Activated CD4-positive, alpha-beta T cell treated with anti-CD3 and anti-CD28 coated beads for 36 hours (primary cell): ENCODE measurements at regions not wholly inside any gene's neighbourhood (a gene's known extent, or its start where the extent isn't known, plus 50 kb on each side); places are given as distances from the start of the nearest gene placed in this dataset.

Experiments
- ATAC-seq: fragments of 200-7000 bp; cut with Tn5 transposase; one replicate; pipeline ENCODE4 v1.10.0; 2021; ENCODE audit warnings: mild to moderate bottlenecking, moderate library complexity
- CTCF ChIA-PET: fragments of 350-600 bp; sonication (Branson Sonifier 250); formaldehyde crosslinking; loops from one replicate; lab custom pipeline; 2021; ENCODE audit warnings: antibody characterized with exemption; lab: Charles Lee
- POLR2A ChIA-PET: fragments of 350-600 bp; sonication (Branson Sonifier 250); formaldehyde crosslinking; loops from one replicate; lab custom pipeline; 2021; ENCODE audit warnings: antibody characterized with exemption, inconsistent platforms; lab: Charles Lee
- DNase-seq: peaks from one replicate; pipeline ENCODE4 v3.0.0-alpha.2; 2020
- H3K27ac Mint-ChIP-seq: one replicate; pipeline ENCODE4 v1.8.0; 2021; ENCODE audit warnings: mixed read lengths
- H3K27me3 Mint-ChIP-seq: one replicate; pipeline ENCODE4 v1.8.0; 2021; ENCODE audit warnings: mixed read lengths
- H3K36me3 Mint-ChIP-seq: one replicate; pipeline ENCODE4 v1.8.0; 2021; ENCODE audit warnings: low read depth, mixed read lengths
- H3K4me1 Mint-ChIP-seq: one replicate; pipeline ENCODE4 v1.8.0; 2021; ENCODE audit warnings: mixed read lengths
- H3K4me3 Mint-ChIP-seq: one replicate; pipeline ENCODE4 v1.8.0; 2021; ENCODE audit warnings: mild to moderate bottlenecking, moderate library complexity, mixed read lengths
- H3K9me3 Mint-ChIP-seq: one replicate; pipeline ENCODE4 v1.8.0; 2021; ENCODE audit warnings: low read depth, mixed read lengths
- intact Hi-C, 2 experiments: fragments of 100-400 bp; cut with DNase I in 1 of 2; cut with micrococcal nuclease in 1 of 2; formaldehyde crosslinking; loops; one replicate each; pipeline versions ENCODE4 v1.14.2 to v1.15.1; 2022 to 2024; cut with DNase I, micrococcal nuclease

DNA sequence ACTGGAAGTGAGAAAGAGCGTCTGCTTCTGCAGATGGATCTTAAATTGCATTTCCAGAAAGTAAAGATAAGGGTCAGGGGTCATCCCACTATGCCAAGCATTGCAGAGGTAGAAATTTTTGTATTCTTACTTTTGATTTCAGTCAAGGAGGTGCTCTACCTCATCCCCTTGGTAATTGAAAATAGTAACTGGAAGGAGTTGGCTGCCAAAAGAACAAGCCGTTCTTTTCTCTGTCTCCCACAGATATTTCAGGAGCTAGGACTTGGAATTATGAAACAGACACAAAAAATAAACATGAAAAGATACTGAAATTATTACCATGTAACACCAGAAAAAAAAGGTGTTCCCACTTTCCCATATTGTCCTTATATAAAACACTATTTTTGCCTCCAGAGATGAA lies 309.9 kb upstream of the UMPS start:
- ChIA-PET CTCF (no interaction called here), POLR2A (no interaction called here)
- H3K27ac Mint-ChIP-seq = no peak overlapping the region
- H3K4me3 Mint-ChIP-seq = no peak overlapping the region
- H3K9me3 Mint-ChIP-seq = no peaks in the 10 kb centered on the region
- intact Hi-C loops = no loop called here
- H3K36me3 Mint-ChIP-seq = no peaks in the 10 kb centered on the region
- ATAC-seq (no peak), DNase-seq (no peak)
- H3K27me3 Mint-ChIP-seq = peaks cover 2% of the 10 kb centered on the region
- H3K4me1 Mint-ChIP-seq = no peaks in the 10 kb centered on the region

DNA sequence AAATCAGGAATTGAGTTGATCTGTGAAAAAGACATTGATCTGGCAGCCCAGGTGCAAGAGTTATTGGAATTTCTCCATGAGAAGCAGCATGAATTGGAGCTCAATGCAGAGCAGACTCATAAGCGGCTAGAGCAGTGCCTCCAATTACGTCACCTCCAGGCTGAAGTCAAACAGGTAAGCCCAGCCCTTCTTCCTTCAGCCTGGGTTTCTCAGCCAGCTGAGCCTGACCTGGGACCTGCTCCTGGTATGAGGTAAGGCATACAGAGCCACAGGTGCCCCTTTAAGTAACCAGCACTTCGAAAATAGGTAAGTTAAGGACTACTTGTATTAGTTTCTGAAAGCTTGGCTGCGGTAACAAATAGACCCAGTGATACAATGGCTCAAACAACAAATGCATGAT lies 307.4 kb upstream of the UMPS start:
- Mint-ChIP-seq H3K27me3 (no peaks in the 10 kb centered on the region), H3K4me1 (no peaks in the 10 kb centered on the region), H3K4me3 (no peak overlapping the region), H3K36me3 (no peaks in the 10 kb centered on the region), H3K9me3 (no peaks in the 10 kb centered on the region), H3K27ac (no peak overlapping the region)
- intact Hi-C loops = no loop called here
- no peak for DNase-seq
- ChIA-PET POLR2A (no interaction called here), CTCF (interaction anchor here (0.9 kb wide), 1 partner anchor 390 kb away, joined by 3 read pairs; no protein-coding TSS in a partner anchor)
- no peak for ATAC-seq

DNA sequence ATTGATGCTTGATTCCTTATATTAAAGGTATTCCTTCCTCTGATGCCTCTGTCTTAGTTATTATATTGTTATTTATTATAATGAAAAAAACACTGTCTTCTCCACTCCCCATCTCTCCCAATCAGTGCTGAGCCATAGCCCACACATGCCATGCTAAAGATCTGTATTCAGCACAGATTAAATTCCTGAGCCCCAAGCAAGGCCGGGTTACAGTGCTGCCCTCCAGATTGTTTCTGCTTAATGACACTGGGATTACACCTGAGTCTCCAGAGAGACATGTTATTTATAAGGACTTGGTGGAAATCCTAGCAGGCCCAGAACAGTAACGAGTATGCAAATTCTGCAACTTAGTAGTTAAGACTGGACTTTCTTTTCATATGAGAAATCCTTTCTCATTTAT lies 305.9 kb upstream of the UMPS start:
- ATAC-seq = no peak
- Mint-ChIP-seq H3K27ac (no peak overlapping the region), H3K4me3 (no peak overlapping the region), H3K36me3 (no peaks in the 10 kb centered on the region), H3K9me3 (no peaks in the 10 kb centered on the region), H3K4me1 (no peaks in the 10 kb centered on the region), H3K27me3 (no peaks in the 10 kb centered on the region)
- ChIA-PET POLR2A (no interaction called here), CTCF (no interaction called here)
- intact Hi-C loops = no loop called here
- no peak for DNase-seq

DNA sequence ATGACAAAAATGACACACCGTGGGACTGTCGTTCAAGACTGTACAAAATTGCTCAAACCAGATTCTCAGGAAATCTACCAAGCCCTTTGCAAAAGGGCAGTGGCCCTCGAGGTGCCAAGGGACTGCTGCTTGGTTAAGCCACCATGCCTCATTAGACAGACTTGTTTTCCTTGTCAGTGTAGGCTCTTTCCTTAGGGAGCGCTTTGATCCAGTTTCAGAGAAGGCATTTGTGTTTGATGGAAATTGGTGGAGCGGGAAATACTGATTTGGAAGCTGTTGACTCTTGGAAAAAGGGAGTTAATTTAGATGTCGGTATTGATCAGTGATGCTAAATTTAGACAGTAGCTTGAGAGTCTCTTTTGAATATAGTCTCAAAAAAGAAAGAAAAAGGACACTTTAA lies 304.3 kb upstream of the UMPS start:
- intact Hi-C loops = no loop called here
- no peaks in the 10 kb centered on the region for H3K9me3 Mint-ChIP-seq
- no peak for ATAC-seq
- ChIA-PET POLR2A (no interaction called here), CTCF (interaction anchor here (0.6 kb wide), 1 partner anchor 371 kb away, joined by 3 read pairs; no protein-coding TSS in a partner anchor)
- H3K4me1 Mint-ChIP-seq = no peaks in the 10 kb centered on the region
- H3K27ac Mint-ChIP-seq = no peak overlapping the region
- H3K4me3 Mint-ChIP-seq = no peak overlapping the region
- no peaks in the 10 kb centered on the region for H3K36me3 Mint-ChIP-seq
- DNase-seq = no peak
- H3K27me3 Mint-ChIP-seq = peaks cover 6% of the 10 kb centered on the region

DNA sequence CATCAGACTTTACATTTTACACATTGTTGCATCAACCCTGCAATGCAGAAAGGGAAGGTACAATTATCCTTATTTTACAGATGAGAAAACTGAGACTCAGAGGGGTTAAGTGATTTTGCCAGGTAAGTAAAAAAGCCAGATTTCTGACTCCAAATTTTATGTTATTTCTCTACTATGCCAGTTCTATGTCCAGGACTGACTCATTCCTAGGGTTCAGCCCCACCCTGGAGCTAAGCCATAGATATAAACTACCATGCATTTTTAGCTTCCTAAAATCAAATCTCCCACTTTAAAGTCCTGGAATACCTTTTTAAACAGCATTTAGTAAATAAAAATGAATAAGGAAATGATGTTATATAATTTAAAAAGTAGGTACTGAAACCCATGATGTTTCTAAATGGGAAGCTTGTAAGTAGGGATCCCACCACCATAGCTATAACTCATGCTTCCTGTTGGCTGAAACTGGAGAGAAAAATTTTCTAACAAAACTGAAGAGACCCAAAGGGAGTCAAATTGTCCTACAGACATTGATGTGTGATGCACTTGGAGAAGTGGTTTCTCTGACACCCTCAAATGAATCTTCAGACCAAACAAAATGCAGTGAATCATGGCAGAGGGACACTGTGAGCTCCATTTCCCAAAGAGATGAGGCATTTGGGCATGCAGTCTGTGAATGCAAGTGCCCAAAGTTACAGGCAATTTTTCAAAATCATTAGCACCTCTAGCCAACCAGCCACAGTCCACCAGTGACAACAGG lies 301.7 kb upstream of the UMPS start:
- Mint-ChIP-seq H3K27me3 (peaks cover 6% of the 10 kb centered on the region), H3K9me3 (no peaks in the 10 kb centered on the region), H3K4me1 (no peaks in the 10 kb centered on the region), H3K27ac (no peak overlapping the region), H3K36me3 (no peaks in the 10 kb centered on the region), H3K4me3 (no peak overlapping the region)
- ChIA-PET POLR2A (interaction anchor here (0.5 to 0.6 kb wide), 2 partner anchors 20 to 344 kb away, joined by 3 to 4 read pairs; no protein-coding TSS in a partner anchor), CTCF (no interaction called here)
- ATAC-seq (no peak), DNase-seq (no peak)
- intact Hi-C loops = no loop called here

DNA sequence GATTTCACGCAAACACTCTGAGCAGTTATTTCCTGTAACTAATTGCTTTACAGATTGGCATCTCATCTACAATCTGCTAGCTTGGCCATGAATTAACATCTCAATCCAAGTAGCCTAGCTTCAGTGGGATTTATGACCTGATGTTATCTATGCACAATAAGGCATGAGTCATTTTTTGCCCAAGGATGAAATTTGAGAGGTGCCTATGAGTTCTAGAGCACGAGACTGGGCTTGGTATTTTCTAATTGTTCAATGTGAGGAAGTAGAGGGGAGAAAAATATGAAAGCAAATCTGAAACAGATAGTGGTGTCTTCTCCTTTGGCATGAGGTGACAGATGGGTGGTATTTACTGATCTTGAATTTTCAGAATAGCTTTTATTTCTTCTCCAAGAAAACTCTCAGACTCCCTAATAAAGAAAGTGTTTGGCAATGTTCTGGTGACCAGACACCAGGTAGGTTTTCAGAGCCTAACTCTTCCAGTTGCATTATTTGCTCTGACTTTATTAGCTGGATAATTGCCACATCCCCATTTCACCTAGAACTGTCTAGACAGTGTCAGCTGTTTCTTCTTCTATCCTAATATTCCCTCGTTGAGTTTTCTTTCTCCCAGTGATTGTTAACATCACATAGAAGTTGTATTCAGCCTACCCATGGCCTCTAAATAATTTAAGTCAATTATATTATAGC lies 301.0 kb upstream of the UMPS start:
- no peaks in the 10 kb centered on the region for H3K4me1 Mint-ChIP-seq
- no peak overlapping the region for H3K4me3 Mint-ChIP-seq
- intact Hi-C loops = no loop called here
- no peaks in the 10 kb centered on the region for H3K36me3 Mint-ChIP-seq
- ChIA-PET CTCF (no interaction called here), POLR2A (interaction anchor here (0.5 kb wide), 1 partner anchor 345 kb away, joined by 3 read pairs; no protein-coding TSS in a partner anchor)
- DNase-seq (no peak), ATAC-seq (no peak)
- H3K27me3 Mint-ChIP-seq = peaks cover 6% of the 10 kb centered on the region
- no peaks in the 10 kb centered on the region for H3K9me3 Mint-ChIP-seq
- no peak overlapping the region for H3K27ac Mint-ChIP-seq

DNA sequence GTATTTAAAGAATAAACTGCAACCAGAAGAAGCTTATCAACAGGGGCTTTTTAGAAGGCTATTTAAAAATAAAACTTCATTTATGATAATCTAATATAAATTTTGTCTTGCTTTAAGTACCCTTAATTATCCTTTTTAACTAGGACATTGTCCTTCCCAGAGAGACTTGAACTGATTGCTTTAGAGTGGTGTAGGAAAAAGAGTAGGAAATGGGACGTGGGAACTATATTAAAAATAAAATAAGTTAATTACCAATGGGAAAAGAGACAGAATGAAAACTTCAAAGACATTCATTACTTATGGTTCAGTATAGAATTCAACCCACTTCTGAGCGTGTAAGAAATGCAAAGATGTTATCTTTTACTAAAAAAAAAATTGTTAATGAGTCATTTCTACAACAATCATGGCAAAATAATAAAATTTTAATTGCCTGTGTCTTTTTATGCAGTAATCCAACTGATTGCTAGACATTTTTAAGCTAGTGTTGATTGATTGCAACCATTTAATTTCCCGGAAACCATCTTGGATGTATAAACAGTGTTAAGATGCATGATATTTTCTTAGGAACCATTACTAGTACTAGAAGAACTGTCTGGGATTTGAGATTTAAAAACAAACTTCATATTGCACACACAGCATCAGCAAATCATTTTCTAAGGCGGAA lies 298.8 kb upstream of the UMPS start:
- CTCF ChIA-PET = interaction anchor here (0.5 to 0.9 kb wide), 2 partner anchors 15 to 28 kb away, joined by 3 read pairs; no protein-coding TSS in a partner anchor
- Mint-ChIP-seq H3K4me3 (no peak overlapping the region), H3K9me3 (no peaks in the 10 kb centered on the region), H3K27me3 (peaks cover 6% of the 10 kb centered on the region), H3K36me3 (no peaks in the 10 kb centered on the region), H3K4me1 (no peaks in the 10 kb centered on the region), H3K27ac (no peak overlapping the region)
- DNase-seq (no peak), ATAC-seq (no peak)
- intact Hi-C loops = no loop called here
- POLR2A ChIA-PET = no interaction called here

DNA sequence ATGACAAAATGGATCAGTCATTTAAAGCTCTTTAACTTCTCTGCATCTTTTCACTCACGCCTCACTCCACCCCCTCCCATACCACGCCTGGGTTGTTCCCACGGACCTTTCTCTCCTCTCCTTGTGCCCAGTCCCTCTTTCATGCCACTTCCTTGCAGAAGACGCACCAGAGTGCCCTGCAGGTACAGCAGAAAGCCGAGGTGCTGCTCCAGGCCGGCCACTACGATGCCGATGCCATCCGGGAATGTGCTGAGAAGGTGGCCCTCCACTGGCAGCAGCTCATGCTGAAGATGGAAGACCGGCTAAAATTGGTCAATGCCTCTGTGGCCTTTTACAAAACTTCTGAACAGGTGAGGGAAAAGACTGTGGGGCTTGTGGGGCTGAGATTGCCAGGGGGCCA lies 296.1 kb upstream of the UMPS start:
- intact Hi-C loops = no loop called here
- ATAC-seq = no peak
- Mint-ChIP-seq H3K27me3 (peaks cover 6% of the 10 kb centered on the region), H3K4me1 (no peaks in the 10 kb centered on the region), H3K27ac (no peak overlapping the region), H3K9me3 (no peaks in the 10 kb centered on the region), H3K36me3 (no peaks in the 10 kb centered on the region), H3K4me3 (no peak overlapping the region)
- POLR2A ChIA-PET = no interaction called here
- DNase-seq = no peak
- CTCF ChIA-PET = interaction anchor here (0.6 kb wide), 1 partner anchor 125 kb away, joined by 4 read pairs; no protein-coding TSS in a partner anchor

DNA sequence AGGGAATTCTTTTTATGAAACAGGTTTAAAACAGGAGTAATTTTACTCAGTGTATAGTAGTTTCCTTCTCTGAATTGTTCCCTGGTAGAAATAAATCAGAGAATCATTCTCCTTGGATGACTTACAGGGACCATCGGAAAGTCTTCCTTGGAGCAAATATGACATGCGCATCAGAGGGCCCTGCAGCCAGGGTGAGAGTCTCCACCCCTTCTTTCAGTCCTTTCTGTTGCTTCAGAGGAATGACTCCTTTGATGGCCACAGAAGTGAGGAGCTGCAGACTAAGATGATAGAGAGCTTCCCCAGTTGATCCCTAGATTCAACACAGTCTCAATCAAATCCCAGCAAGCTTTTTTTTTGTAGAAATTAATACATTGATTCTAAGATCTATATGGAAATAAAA lies 294.8 kb upstream of the UMPS start:
- Mint-ChIP-seq H3K9me3 (no peaks in the 10 kb centered on the region), H3K27ac (no peak overlapping the region), H3K27me3 (no peaks in the 10 kb centered on the region), H3K4me3 (no peak overlapping the region), H3K4me1 (no peaks in the 10 kb centered on the region), H3K36me3 (no peaks in the 10 kb centered on the region)
- intact Hi-C loops = no loop called here
- no peak for DNase-seq
- CTCF ChIA-PET = no interaction called here
- POLR2A ChIA-PET = interaction anchor here (0.6 kb wide), 1 partner anchor 315 kb away, joined by 3 read pairs; no protein-coding TSS in a partner anchor
- no peak for ATAC-seq

DNA sequence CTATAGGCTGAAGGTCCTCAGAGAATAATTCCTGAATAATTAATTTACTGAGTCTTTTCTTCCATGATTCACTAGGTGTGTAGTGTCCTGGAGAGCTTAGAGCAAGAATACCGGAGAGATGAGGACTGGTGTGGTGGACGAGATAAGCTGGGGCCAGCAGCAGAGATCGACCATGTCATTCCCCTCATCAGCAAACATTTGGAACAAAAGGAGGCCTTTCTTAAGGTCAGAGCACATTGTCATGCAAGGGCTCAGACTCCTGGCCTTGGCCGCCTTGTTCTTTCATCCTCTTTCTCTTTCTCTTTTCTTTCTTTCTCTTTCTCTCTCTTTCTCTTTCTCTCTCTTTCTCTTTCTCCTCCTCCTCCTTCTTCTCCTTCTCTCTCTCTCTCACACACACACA lies 291.4 kb upstream of the UMPS start:
- Mint-ChIP-seq H3K27ac (no peak overlapping the region), H3K27me3 (peaks cover 2% of the 10 kb centered on the region), H3K4me3 (no peak overlapping the region), H3K9me3 (no peaks in the 10 kb centered on the region), H3K36me3 (no peaks in the 10 kb centered on the region), H3K4me1 (no peaks in the 10 kb centered on the region)
- ChIA-PET CTCF (interaction anchor here (0.8 to 1.1 kb wide), 2 partner anchors 122 to 705 kb away, joined by 3 read pairs; no protein-coding TSS in a partner anchor), POLR2A (no interaction called here)
- intact Hi-C loops = no loop called here
- ATAC-seq = no peak
- no peak for DNase-seq

DNA sequence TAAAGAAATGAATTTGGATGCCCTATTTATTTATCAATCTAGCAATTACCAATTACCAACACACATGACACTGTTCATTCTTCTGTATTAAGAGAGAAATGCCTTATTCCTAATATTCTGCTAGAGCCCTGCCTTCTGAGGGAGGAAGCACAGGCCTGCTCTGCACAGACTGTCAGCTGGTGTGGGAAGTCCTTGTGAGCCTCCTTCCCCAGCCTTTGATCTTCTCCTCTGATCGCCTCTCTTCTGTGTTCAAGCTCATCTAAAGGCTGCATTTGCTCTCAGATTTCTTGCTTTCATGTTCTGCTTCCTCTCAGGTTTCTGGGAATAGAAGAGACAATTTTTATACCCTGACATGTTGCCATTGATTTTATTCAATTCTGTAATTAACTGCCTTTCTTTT lies 290.6 kb upstream of the UMPS start:
- Mint-ChIP-seq H3K36me3 (no peaks in the 10 kb centered on the region), H3K4me1 (no peaks in the 10 kb centered on the region), H3K9me3 (no peaks in the 10 kb centered on the region), H3K27me3 (peaks cover 2% of the 10 kb centered on the region), H3K4me3 (no peak overlapping the region), H3K27ac (no peak overlapping the region)
- POLR2A ChIA-PET = no interaction called here
- DNase-seq (no peak), ATAC-seq (no peak)
- intact Hi-C loops = no loop called here
- CTCF ChIA-PET = interaction anchor here (0.8 to 1.1 kb wide), 2 partner anchors 121 to 706 kb away, joined by 3 read pairs; no protein-coding TSS in a partner anchor
